ENCODE measurements at regions not wholly inside any gene's neighbourhood (a gene's known extent, or its start where the extent isn't known, plus 50 kb on each side); places are given as distances from the start of the nearest gene placed in this dataset.

DNA sequence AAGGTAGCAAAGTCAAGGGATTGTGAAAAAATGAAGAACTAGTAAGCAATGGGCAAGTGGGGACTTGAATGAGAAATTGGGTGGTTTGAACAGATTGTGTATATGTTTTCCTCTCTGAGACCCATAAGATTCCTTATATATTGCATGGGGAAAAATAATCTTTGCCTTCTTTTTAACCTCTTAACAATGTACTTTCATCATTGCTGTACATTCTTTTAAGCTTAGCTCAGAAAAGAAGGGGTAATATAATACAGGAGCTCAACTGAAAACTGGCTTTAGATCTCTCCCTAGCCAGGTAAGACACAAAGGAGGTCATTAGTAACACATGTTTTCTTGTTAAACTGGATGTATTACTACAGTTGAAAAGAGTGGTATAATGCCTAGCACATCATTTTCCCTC lies 287.2 kb downstream of the RNF144B start:
- no peak for FAIRE-seq

GRCh38 chr6:18675881-18676280 lies 288.7 kb downstream of the RNF144B start:
- FAIRE-seq: no peak

DNA sequence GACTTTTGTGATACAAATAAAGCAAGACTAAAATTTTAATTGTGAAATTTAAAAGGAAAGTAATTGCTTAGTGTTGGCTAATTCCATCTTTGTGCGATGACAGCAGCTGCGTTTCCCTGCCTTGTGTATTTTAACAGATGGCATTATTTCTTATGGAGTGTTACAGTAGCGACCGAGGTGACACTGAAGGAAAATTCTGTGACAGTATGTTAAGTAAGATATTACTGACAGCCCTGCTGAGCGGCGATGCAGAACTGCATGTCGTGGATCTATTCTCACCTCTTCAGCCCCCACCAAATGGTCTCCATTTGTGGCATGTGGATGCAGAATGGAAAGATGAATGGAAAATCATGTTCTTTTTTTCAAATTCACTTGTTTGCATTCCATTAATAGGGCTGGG lies 289.4 kb downstream of the RNF144B start:
- no peak for FAIRE-seq

GRCh38 chr6:18680842-18681241 lies 293.7 kb downstream of the RNF144B start:
- no peak for FAIRE-seq

- no peak for FAIRE-seq
These were observed 294.8 kb downstream of the RNF144B start for GRCh38 chr6:18681832-18682503.

DNA sequence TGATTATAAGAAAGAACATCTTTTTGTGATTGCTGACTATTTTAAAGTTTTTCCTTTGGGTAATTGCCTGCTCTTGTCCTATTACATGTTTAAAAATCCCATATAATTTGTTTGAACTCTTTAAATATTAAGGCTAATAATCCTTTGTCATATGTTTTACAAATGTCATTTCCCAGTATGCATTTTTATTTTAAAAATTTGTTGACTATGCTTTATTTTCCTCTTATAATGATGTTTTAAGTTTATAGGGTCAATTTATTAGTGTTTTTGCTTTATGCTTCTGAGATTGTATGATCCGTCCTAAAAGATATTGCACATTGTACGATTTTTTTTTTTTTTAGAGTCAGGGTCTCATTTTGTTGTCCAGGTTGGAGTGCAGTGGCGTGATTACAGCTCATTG lies 297.2 kb downstream of the RNF144B start:
- no peak for FAIRE-seq

- FAIRE-seq: no peak
These were observed 306.0 kb downstream of the RNF144B start for GRCh38 chr6:18692929-18693685.

- FAIRE-seq: no peak
These were observed 306.7 kb downstream of the RNF144B start for GRCh38 chr6:18693881-18694280.

- FAIRE-seq: no peak
These were observed 316.4 kb downstream of the RNF144B start for GRCh38 chr6:18703546-18703945.

DNA sequence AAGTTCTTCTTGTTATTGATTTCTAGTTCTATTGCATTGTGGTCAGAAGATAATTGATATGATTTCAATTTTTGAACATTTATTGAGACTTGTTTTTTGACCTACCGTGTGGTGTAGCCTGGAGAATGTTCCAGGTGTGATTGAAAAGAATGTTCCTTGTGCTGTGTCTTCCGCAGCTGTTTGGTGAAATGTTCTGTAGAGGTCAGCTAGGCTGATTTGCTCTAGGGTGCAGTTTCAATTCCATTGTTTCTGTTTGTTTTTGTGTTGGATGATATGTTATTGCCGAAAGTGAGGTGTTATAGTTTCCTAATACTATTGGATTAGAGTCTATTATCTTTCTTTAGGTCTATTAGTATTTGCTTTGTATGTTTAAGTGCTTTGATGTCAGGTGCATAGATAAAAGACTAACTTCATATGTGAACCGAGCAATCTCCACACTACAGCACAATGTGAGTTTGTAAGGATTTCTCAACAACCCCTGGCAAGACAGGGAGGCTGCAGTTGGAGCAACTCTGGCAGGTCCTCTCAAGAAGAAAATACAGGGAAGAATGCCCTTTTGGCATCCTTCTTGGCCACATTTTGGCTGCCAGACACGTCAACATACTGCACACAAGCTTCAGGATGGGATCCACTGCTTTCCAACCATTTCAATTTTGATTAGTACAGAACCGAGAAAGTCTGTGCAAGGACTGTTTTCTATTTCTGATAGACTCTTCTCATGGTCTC lies 320.7 kb downstream of the RNF144B start:
- no peak for FAIRE-seq

DNA sequence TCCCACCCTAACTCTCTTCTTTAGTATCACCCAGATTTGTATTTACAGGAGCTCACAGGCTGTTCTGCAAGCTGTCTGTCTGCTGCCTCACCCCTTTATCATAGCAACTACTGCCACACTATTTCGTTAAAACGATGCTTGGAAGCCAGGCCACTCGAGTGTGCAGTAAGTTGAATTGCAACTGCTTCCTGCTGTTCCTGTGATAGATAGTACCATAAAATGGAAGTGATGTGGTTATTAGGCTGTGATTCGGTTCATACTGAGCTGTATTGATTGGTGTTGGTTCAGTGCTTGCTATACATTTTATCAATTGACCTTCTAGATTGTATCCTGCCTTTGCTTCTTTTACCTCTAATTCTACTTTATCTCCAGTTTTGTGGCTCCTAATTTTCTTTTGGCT lies 325.4 kb downstream of the RNF144B start:
- FAIRE-seq: no peak

DNA sequence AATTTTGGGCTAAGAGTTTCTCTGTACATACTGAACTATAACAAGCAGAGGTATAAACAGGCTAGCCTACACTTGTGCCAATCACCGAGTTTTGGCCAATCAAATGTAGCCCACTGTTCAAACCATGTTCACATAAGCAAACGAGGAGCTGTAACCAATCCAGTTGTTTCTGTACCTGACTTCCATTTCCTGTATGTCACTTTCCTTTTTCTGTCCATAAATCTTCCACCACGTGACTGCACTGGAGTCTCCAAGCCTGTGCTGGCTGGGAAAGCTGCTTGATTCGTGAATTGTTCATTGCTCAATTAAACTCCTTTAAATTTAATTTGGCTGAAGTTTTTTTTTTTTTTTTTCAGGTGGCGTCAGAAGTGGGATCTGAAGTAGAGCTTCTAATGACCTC lies 332.9 kb downstream of the RNF144B start:
- FAIRE-seq: no peak

- no peak for FAIRE-seq
These were observed 336.9 kb downstream of the RNF144B start for GRCh38 chr6:18724056-18724455.

DNA sequence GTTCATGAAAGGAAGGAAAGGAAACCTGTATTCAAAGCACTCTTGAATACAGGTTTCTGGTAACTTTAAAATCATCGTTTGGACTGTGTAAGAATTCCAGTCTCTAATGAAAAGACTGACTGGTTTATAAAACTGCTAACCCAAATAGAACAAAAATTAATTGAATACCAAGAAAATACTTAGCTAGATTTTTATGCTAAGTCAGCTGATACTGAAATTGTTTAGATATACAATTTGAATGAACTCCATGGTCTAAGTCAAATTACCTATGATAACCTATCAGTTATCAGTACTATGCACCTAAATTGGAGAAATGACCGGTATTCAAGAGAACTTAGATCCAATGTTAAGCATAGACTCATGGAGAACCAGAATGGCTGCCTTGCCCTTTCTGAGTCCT lies 338.3 kb downstream of the RNF144B start:
- no peak for FAIRE-seq

GRCh38 chr6:18733921-18734550 lies 346.9 kb downstream of the RNF144B start:
- FAIRE-seq: no peak

GRCh38 chr6:18741741-18742140 lies 354.6 kb downstream of the RNF144B start:
- FAIRE-seq: no peak

DNA sequence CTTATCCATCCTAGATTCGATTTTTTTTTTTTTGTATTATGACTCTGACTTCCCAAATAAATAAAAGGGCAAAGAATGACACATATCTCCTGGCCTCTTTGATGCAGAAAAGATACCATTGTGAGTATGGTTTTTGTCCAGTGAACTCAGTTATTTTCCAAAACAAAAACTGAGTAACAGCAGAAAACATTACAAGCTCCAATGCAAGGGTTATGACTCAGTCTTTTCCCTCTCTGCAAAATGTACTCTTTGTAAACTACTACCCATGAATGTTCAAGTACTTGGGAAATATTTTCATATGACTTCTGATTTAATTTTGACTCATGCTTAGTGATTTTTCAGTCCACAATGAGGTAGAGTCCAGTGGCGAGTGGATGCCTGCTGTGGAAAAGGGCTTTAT lies 355.3 kb downstream of the RNF144B start:
- no peak for FAIRE-seq

- no peak for FAIRE-seq
These were observed 359.6 kb downstream of the RNF144B start for GRCh38 chr6:18746727-18747126.

DNA sequence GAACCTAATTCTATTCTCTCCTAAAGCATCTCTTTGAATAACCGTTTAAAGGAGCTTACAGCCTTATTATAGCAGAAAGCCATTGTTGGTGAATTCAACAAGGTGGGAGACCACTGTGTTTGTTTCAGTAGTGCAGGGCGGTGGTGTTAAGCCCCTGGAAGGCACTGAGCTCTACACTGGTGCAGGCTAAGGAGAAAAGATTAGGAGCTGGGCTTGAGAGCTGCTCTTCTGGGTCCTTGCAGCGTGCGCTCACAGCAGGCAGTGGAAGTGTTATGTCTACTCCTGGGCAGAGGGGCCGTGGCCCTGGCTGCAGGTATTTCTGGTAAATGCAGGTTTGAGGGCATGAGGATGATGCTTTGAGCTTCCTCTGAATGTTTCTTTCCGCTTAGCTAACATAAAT lies 361.2 kb downstream of the RNF144B start:
- FAIRE-seq: no peak

- FAIRE-seq: no peak
These were observed 365.3 kb downstream of the RNF144B start for GRCh38 chr6:18752278-18753068.

DNA sequence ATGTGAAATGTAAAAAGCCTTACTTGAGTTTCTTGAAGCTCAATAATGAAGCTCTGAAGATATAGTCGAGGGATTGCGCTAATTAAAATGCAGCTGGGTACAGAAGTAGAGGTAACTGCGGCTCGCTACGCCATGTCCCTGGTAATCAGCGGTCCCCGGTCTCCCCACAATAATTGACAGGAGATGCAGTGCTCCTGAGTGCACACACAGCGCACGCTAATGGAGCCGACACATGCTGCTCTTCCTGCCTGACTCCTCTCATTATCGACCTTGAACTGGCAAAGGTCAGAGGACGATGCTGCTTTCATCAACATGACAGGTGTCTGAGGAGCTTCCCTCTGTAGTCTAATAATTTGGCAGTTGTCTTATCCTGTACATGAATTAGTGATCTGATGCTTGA lies 365.9 kb downstream of the RNF144B start:
- FAIRE-seq: no peak

DNA sequence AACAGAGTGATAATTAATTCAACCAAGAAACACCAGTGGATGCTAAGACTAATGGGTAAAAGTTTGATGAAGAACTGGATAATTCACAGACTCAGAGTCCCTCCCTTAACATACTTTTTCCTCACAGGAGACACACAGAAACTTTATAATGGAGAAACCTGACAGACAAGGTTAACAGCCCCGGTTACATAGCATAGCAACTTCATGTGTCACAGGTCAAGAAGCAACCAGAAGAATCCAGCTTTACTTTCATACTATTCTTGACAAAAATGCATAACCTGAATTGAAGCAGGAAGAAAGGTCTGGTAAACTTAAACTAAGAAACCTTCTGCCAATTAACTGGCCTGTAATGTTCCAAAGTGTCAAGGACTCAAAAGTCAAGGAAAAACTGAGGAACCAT lies 375.9 kb downstream of the RNF144B start:
- FAIRE-seq: no peak

- no peak for FAIRE-seq
These were observed 397.6 kb downstream of the RNF144B start for GRCh38 chr6:18784794-18785193.

Data from G401.6 (cell line).